SU-DHL-6 (cell line): ENCODE measurements at regions not wholly inside any gene's neighbourhood (a gene's known extent, or its start where the extent isn't known, plus 50 kb on each side); places are given as distances from the start of the nearest gene placed in this dataset.

ENCODE experiments used
- H2AFZ ChIP-seq: fragments of 200-600 bp; sonication (generic); 2 replicates; pipeline ENCODE4 v1.6.1; 2014; ENCODE audit warnings: low read depth, mild to moderate bottlenecking, moderate library complexity, mixed read lengths, antibody characterized with exemption, low read length; ENCODE audit not compliant: severe bottlenecking
- H3F3A ChIP-seq: fragments of 200-600 bp; shearing (Covaris generic); 2 replicates; pipeline ENCODE4 v1.6.0; 2016; ENCODE audit warnings: antibody characterized with exemption, mild to moderate bottlenecking; ENCODE audit not compliant: insufficient read depth
- H3K27ac ChIP-seq: fragments of 200-600 bp; sonication (generic); 2 replicates; pipeline ENCODE4 v1.5.1; 2016; ENCODE audit warnings: low read depth, mild to moderate bottlenecking, low read length, moderate library complexity, mixed read lengths
- H3K27me3 ChIP-seq: fragments of 200-600 bp; sonication (generic), shearing (Covaris generic); 2 replicates; pipeline ENCODE4 v1.6.0; 2014; ENCODE audit warnings: mild to moderate bottlenecking, low read length
- H3K36me3 ChIP-seq: fragments of 200-600 bp; sonication (generic); 2 replicates; pipeline ENCODE4 v1.6.1; 2014; ENCODE audit warnings: mild to moderate bottlenecking, low read length, mixed read lengths
- H3K4me2 ChIP-seq: fragments of 300-600, 200-600 bp; shearing (Covaris generic), sonication (generic); 2 replicates; pipeline ENCODE4 v1.6.0; 2014; ENCODE audit warnings: low read length, low read depth, mild to moderate bottlenecking; ENCODE audit not compliant: poor library complexity, severe bottlenecking
- H3K4me3 ChIP-seq: fragments of 200-600 bp; sonication (generic); 2 replicates; pipeline ENCODE4 v1.5.1; 2014; ENCODE audit warnings: antibody characterized with exemption, low read length, mild to moderate bottlenecking, mixed read lengths; ENCODE audit not compliant: insufficient read depth, poor library complexity, severe bottlenecking
- H3K79me2 ChIP-seq: fragments of 200-600 bp; sonication (generic); 2 replicates; pipeline ENCODE4 v1.6.1; 2014; ENCODE audit warnings: mild to moderate bottlenecking, low read length, moderate library complexity; ENCODE audit not compliant: insufficient read depth
- H3K9ac ChIP-seq: fragments of 200-600 bp; sonication (generic); 2 replicates; pipeline ENCODE4 v1.7.0; 2014; ENCODE audit warnings: mild to moderate bottlenecking, low read length
- H3K9me2 ChIP-seq: fragments of 200-600 bp; sonication (generic); replicated peaks from 2 replicates; pipeline ENCODE4 v1.6.1; 2014; ENCODE audit warnings: low read length; ENCODE audit not compliant: insufficient read depth
- H3K9me3 ChIP-seq: fragments of 200-600 bp; sonication (generic); 2 replicates; pipeline ENCODE4 v1.6.1; 2014; ENCODE audit warnings: low read length, mixed read lengths; ENCODE audit not compliant: insufficient read depth
- H4K20me1 ChIP-seq: fragments of 200-600 bp; sonication (generic); 2 replicates; pipeline ENCODE4 v1.6.1; 2014; ENCODE audit warnings: low read depth, mild to moderate bottlenecking, antibody characterized with exemption, low read length, moderate library complexity, mixed read lengths
- EZH2phosphoT487 ChIP-seq: fragments of 200-600 bp; sonication (generic), shearing (Covaris generic); conservative IDR thresholded peaks from 2 replicates; pipeline ENCODE4 v1.6.1; 2018; ENCODE audit warnings: mild to moderate bottlenecking, antibody characterized with exemption, low read length, moderate library complexity, mixed read lengths
- TF ChIP-seq, protein P1 (sequence below): fragments of 200-600 bp; sonication (generic); IDR thresholded peaks from one replicate; pipeline ENCODE4 v1.5.1; 2017; ENCODE audit warnings: antibody characterized with exemption, mild to moderate bottlenecking, low read length, moderate library complexity; ENCODE audit not compliant: insufficient read depth, poor library complexity, severe bottlenecking

GRCh38 chr3:88668180-88668579 is 439.2 kb upstream of the EPHA3 start:
- Histone ChIP-seq H3K9ac (no peak overlapping the region), H3K4me3 (no peak overlapping the region), H3K27ac (no peak overlapping the region), H3K79me2 (no peaks in the 10 kb centered on the region), H3F3A (no peaks in the 10 kb centered on the region), H2AFZ (no peak overlapping the region), H3K36me3 (no peaks in the 10 kb centered on the region), H3K9me3 (no peaks in the 10 kb centered on the region), H3K9me2 (no peaks in the 10 kb centered on the region), H3K4me2 (no peak overlapping the region), H4K20me1 (no peaks in the 10 kb centered on the region), H3K27me3 (no peaks in the 10 kb centered on the region)
- TF ChIP-seq, protein P1, sequence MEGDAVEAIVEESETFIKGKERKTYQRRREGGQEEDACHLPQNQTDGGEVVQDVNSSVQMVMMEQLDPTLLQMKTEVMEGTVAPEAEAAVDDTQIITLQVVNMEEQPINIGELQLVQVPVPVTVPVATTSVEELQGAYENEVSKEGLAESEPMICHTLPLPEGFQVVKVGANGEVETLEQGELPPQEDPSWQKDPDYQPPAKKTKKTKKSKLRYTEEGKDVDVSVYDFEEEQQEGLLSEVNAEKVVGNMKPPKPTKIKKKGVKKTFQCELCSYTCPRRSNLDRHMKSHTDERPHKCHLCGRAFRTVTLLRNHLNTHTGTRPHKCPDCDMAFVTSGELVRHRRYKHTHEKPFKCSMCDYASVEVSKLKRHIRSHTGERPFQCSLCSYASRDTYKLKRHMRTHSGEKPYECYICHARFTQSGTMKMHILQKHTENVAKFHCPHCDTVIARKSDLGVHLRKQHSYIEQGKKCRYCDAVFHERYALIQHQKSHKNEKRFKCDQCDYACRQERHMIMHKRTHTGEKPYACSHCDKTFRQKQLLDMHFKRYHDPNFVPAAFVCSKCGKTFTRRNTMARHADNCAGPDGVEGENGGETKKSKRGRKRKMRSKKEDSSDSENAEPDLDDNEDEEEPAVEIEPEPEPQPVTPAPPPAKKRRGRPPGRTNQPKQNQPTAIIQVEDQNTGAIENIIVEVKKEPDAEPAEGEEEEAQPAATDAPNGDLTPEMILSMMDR: no peak
- TF ChIP-seq EZH2phosphoT487: no peak

DNA sequence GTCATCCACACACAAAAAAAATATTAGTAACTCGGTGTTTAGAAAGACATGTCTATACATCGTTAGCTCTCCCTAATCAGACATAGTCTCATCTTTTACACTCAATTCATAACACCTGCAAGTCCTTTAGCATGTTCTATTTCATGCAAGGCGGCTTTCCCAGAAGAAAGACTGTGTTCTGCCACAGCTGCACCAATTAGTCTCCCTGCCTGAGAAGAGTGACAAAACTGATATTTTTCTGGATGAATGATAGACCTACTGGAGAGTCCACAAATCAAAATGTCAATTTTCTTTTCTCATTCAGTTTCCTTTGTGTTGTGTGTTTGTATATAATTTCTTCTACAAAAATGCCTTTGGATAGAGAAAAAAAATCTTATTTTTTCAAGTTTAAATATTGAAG is 435.8 kb upstream of the EPHA3 start:
- no peak overlapping the region for H3K4me2 ChIP-seq
- no peak overlapping the region for H3K27ac ChIP-seq
- no peaks in the 10 kb centered on the region for H3K9me2 ChIP-seq
- no peaks in the 10 kb centered on the region for H3K9me3 ChIP-seq
- no peak overlapping the region for H2AFZ ChIP-seq
- H3F3A ChIP-seq: no peaks in the 10 kb centered on the region
- H4K20me1 ChIP-seq: no peaks in the 10 kb centered on the region
- no peak for TF ChIP-seq EZH2phosphoT487
- TF ChIP-seq, protein P1: no peak
- no peak overlapping the region for H3K9ac ChIP-seq
- no peaks in the 10 kb centered on the region for H3K79me2 ChIP-seq
- no peaks in the 10 kb centered on the region for H3K36me3 ChIP-seq
- H3K27me3 ChIP-seq: no peaks in the 10 kb centered on the region
- no peak overlapping the region for H3K4me3 ChIP-seq

GRCh38 chr3:88677298-88677697 is 430.1 kb upstream of the EPHA3 start:
- Histone ChIP-seq H3K9ac (no peak overlapping the region), H3K4me3 (no peak overlapping the region), H3K27me3 (no peaks in the 10 kb centered on the region), H3K36me3 (no peaks in the 10 kb centered on the region), H3K27ac (no peak overlapping the region), H3K9me3 (no peaks in the 10 kb centered on the region), H3K4me2 (no peak overlapping the region), H4K20me1 (no peaks in the 10 kb centered on the region), H3F3A (no peaks in the 10 kb centered on the region), H3K9me2 (no peaks in the 10 kb centered on the region), H2AFZ (no peak overlapping the region), H3K79me2 (no peaks in the 10 kb centered on the region)
- TF ChIP-seq, protein P1: no peak
- TF ChIP-seq EZH2phosphoT487: no peak

- Histone ChIP-seq H3K4me2 (no peak overlapping the region), H3K9ac (no peak overlapping the region), H3K79me2 (no peaks in the 10 kb centered on the region), H3K27me3 (no peaks in the 10 kb centered on the region), H4K20me1 (no peaks in the 10 kb centered on the region), H3K36me3 (no peaks in the 10 kb centered on the region), H3F3A (no peaks in the 10 kb centered on the region), H3K9me3 (no peaks in the 10 kb centered on the region), H3K4me3 (no peak overlapping the region), H2AFZ (no peak overlapping the region), H3K27ac (no peak overlapping the region), H3K9me2 (0 out of 2 replicates have a peak, but pooled peaks cover 3% of the 10 kb centered on the region)
- TF ChIP-seq, protein P1: no peak
- no peak for TF ChIP-seq EZH2phosphoT487
Measured at GRCh38 chr3:88678747-88679146, 428.7 kb upstream of the EPHA3 start.
